Upper lobe of left lung (tissue), 6 donors: ENCODE measurements at regions not wholly inside any gene's neighbourhood (a gene's known extent, or its start where the extent isn't known, plus 50 kb on each side); places are given as distances from the start of the nearest gene placed in this dataset.
"Not testable (repeated sequence)": the region's sequence is repeated elsewhere in the genome, so short reads cannot be mapped to it uniquely, and the experiment has no call there.

Experiments
- ATAC-seq, 2 donors: fragments of 200-7000 bp; cut with Tn5 transposase; one replicate each; pipeline ENCODE4 v1.9.1; 2022; ENCODE audit warnings: mild to moderate bottlenecking in 2 of 2, moderate library complexity in 2 of 2; ENCODE audit not compliant: low FRiP score in 2 of 2
- DNase-seq, 2 donors: peaks; one replicate each; pipeline ENCODE4 v3.0.0-alpha.2; 2019 to 2020
- H3K27ac ChIP-seq, 4 donors: fragments of 200-600 bp; sonication (generic); one replicate each; pipeline ENCODE4 v1.5.1; 2016 to 2019
- H3K27me3 ChIP-seq, 4 donors: fragments of 200-600 bp; sonication (generic); one replicate each; pipeline ENCODE4 v1.5.1; 2017 to 2019
- H3K36me3 ChIP-seq, 4 donors: fragments of 200-600 bp; sonication (generic); one replicate each; pipeline ENCODE4 v1.5.1; 2016 to 2019
- H3K4me1 ChIP-seq, 4 donors: fragments of 200-600 bp; sonication (generic); one replicate each; pipeline ENCODE4 v1.5.1; 2018 to 2019
- H3K4me3 ChIP-seq, 4 donors: fragments of 200-600 bp; sonication (generic); one replicate each; pipeline ENCODE4 v1.5.1; 2017 to 2019; ENCODE audit warnings: mild to moderate bottlenecking in 2 of 4, moderate library complexity in 1 of 4
- H3K9me3 ChIP-seq, 4 donors: fragments of 200-600 bp; sonication (generic); one replicate each; pipeline ENCODE4 v1.5.1; 2018 to 2019
- CTCF ChIP-seq, 6 experiments: fragments of 450-650 bp in 4 of 6; fragments of 200-600 bp in 2 of 6; sonication (generic) in 2 of 6; IDR thresholded peaks; one replicate each; pipeline ENCODE4 v1.5.1; 2016 to 2019; ENCODE audit warnings: antibody characterized with exemption in 6 of 6
- EP300 ChIP-seq, 4 donors: sonication (generic); formaldehyde crosslinking; IDR thresholded peaks; one replicate each; pipeline ENCODE4 v1.5.1; 2017; ENCODE audit warnings: antibody characterized with exemption in 4 of 4, control low read depth in 2 of 4
- POLR2A ChIP-seq, 4 donors: fragments of 450-650 bp; IDR thresholded peaks; one replicate each; pipeline ENCODE4 v1.5.1; 2016 to 2017; ENCODE audit warnings: antibody characterized with exemption in 4 of 4, mild to moderate bottlenecking in 2 of 4
- POLR2AphosphoS5 ChIP-seq, 2 donors: sonication (generic); formaldehyde crosslinking; IDR thresholded peaks; one replicate each; pipeline ENCODE4 v1.5.1; 2017; ENCODE audit warnings: antibody characterized with exemption in 2 of 2
- WGBS, 2 donors: methylation state at CpG; one replicate each; pipeline ENCODE4 v1.1.5; 2017 to 2018; 5-methylcytosine and 5-hydroxymethylcytosine counted together
- donor health status: DM: no; HTN: no; CAD: no; lungs with moderate emphysema.
- donor health status: DM: no; HTN: yes; CAD: no; lungs with severe emphysema.

GRCh38 chr1:58227604-58228003 is 318.9 kb downstream of the OMA1 start:
- H3K27ac ChIP-seq = no peak overlapping the region
- TF ChIP-seq POLR2AphosphoS5 (IDR thresholded peaks at IDR 0.05) (no peak), POLR2A (IDR thresholded peaks at IDR 0.05) (no peak), CTCF (IDR thresholded peaks at IDR 0.05) (no peak), EP300 (IDR thresholded peaks at IDR 0.05) (no peak)
- H3K4me1 ChIP-seq = no peaks in the 10 kb centered on the region
- DNase-seq = no peak
- 81 to 88% methylated on average over 3 of the region's 3 CpGs for WGBS, 2 donors
- no peaks in the 10 kb centered on the region for H3K9me3 ChIP-seq
- no peak for ATAC-seq
- H3K27me3 ChIP-seq = no peaks in the 10 kb centered on the region
- no peaks in the 10 kb centered on the region for H3K36me3 ChIP-seq
- H3K4me3 ChIP-seq = no peak overlapping the region

- Histone ChIP-seq H3K4me1 (no peaks in the 10 kb centered on the region), H3K4me3 (no peak overlapping the region), H3K9me3 (no peaks in the 10 kb centered on the region), H3K27ac (no peak overlapping the region), H3K27me3 (no peaks in the 10 kb centered on the region), H3K36me3 (no peaks in the 10 kb centered on the region)
- DNase-seq = no peak
- 75 to 80% methylated on average over 4 of the region's 4 CpGs for WGBS, 2 donors
- no peak for TF ChIP-seq POLR2AphosphoS5 (IDR thresholded peaks at IDR 0.05)
- TF ChIP-seq POLR2A (IDR thresholded peaks at IDR 0.05) = no peak
- no peak for TF ChIP-seq CTCF (IDR thresholded peaks at IDR 0.05)
- TF ChIP-seq EP300 (IDR thresholded peaks at IDR 0.05) = no peak
- ATAC-seq = no peak
These were observed 323.0 kb downstream of the OMA1 start for GRCh38 chr1:58223522-58223921.

- 56 to 64% methylated on average over 4 of the region's 4 CpGs for WGBS, 2 donors
- DNase-seq (no peak), ATAC-seq (no peak)
- Histone ChIP-seq H3K36me3 (no peaks in the 10 kb centered on the region), H3K27me3 (no peaks in the 10 kb centered on the region), H3K9me3 (no peaks in the 10 kb centered on the region), H3K4me1 (no peaks in the 10 kb centered on the region), H3K4me3 (no peak overlapping the region), H3K27ac (no peak overlapping the region)
- TF ChIP-seq CTCF (IDR thresholded peaks at IDR 0.05) = no peak
- no peak for TF ChIP-seq POLR2A (IDR thresholded peaks at IDR 0.05)
These were observed 325.6 kb downstream of the OMA1 start for GRCh38 chr1:58220836-58221472.

GRCh38 chr1:58216169-58216568 is 330.4 kb downstream of the OMA1 start:
- not testable (repeated sequence) for H3K27me3 ChIP-seq, ATAC-seq, H3K9me3 ChIP-seq, DNase-seq, H3K36me3 ChIP-seq, H3K27ac ChIP-seq, H3K4me1 ChIP-seq, H3K4me3 ChIP-seq
- WGBS, 2 donors = 92 to 93% methylated on average over 3 of the region's 3 CpGs

- no peak for TF ChIP-seq POLR2AphosphoS5 (IDR thresholded peaks at IDR 0.05)
- no peak for TF ChIP-seq CTCF (IDR thresholded peaks at IDR 0.05)
- no peak for TF ChIP-seq EP300 (IDR thresholded peaks at IDR 0.05)
- TF ChIP-seq POLR2A (IDR thresholded peaks at IDR 0.05) = no peak
- H3K27ac ChIP-seq = no peak overlapping the region
- no peaks in the 10 kb centered on the region for H3K4me1 ChIP-seq
- no peak for DNase-seq
- ATAC-seq = no peak
- H3K9me3 ChIP-seq = no peaks in the 10 kb centered on the region
- 96 to 100% methylated on average over 1 of the region's 1 CpG for WGBS, 2 donors
- H3K4me3 ChIP-seq = no peak overlapping the region
- H3K27me3 ChIP-seq = no peaks in the 10 kb centered on the region
- no peaks in the 10 kb centered on the region for H3K36me3 ChIP-seq
These were observed 331.9 kb downstream of the OMA1 start for GRCh38 chr1:58214674-58215073.
